OCI-LY3 (cell line): ENCODE measurements at regions not wholly inside any gene's neighbourhood (a gene's known extent, or its start where the extent isn't known, plus 50 kb on each side); places are given as distances from the start of the nearest gene placed in this dataset.

Source experiments
- H2AFZ ChIP-seq: fragments of 200-600, 300-600 bp; shearing (Covaris generic); 2 replicates; pipeline ENCODE4 v1.6.0; 2014; ENCODE audit warnings: antibody characterized with exemption, low read depth, low read length
- H3K27ac ChIP-seq: fragments of 200-600, 300-600 bp; sonication (generic); 2 replicates; pipeline ENCODE4 v1.5.1; 2014; ENCODE audit warnings: mild to moderate bottlenecking, low read length, moderate library complexity, mixed read lengths
- H3K27me3 ChIP-seq: fragments of 200-600, 300-600 bp; sonication (generic); 2 replicates; pipeline ENCODE4 v1.6.1; 2014; ENCODE audit warnings: low read depth, low read length, mixed read lengths
- H3K36me3 ChIP-seq: fragments of 200-600, 300-600 bp; sonication (generic); replicated peaks from 2 replicates; pipeline ENCODE3; 2014; ENCODE audit warnings: low read depth, low read length, mixed read lengths
- H3K4me1 ChIP-seq: fragments of 300-600, 200-600 bp; sonication (generic); 2 replicates; pipeline ENCODE4 v1.6.1; 2014; ENCODE audit warnings: low read length, mixed read lengths
- H3K4me2 ChIP-seq: fragments of 200-600, 300-600 bp; sonication (generic); 2 replicates; pipeline ENCODE4 v1.6.1; 2014; ENCODE audit warnings: low read length, mixed read lengths
- H3K4me3 ChIP-seq: fragments of 300-600, 200-600 bp; sonication (generic); 2 replicates; pipeline ENCODE4 v1.5.1; 2014; ENCODE audit warnings: antibody characterized with exemption, mild to moderate bottlenecking, low read length, moderate library complexity
- H3K79me2 ChIP-seq: fragments of 300-600, 200-600 bp; shearing (Covaris generic); 2 replicates; pipeline ENCODE4 v1.6.1; 2014; ENCODE audit warnings: mild to moderate bottlenecking, low read length, mixed read lengths
- H3K9ac ChIP-seq: fragments of 300-600, 200-600 bp; shearing (Covaris generic); 2 replicates; pipeline ENCODE4 v1.6.0; 2014; ENCODE audit warnings: mild to moderate bottlenecking, low read length, moderate library complexity
- H3K9me3 ChIP-seq: fragments of 200-600, 300-600 bp; shearing (Covaris generic); 2 replicates; pipeline ENCODE4 v1.6.1; 2014; ENCODE audit warnings: low read length, mixed read lengths; ENCODE audit not compliant: insufficient read depth
- H4K20me1 ChIP-seq: fragments of 200-600, 300-600 bp; sonication (generic); 2 replicates; pipeline ENCODE4 v1.6.1; 2016; ENCODE audit warnings: low read length, mixed read lengths; ENCODE audit not compliant: insufficient read depth
- CTCF ChIP-seq: fragments of 200-600, 300-600 bp; sonication (generic); IDR thresholded peaks from 2 replicates; pipeline ENCODE4 v1.5.1; 2014; ENCODE audit warnings: antibody characterized with exemption, low read length, low read depth
- EZH2phosphoT487 ChIP-seq: fragments of 200-600 bp; shearing (Covaris generic); IDR thresholded peaks from 2 replicates; pipeline ENCODE4 v1.6.1; 2018; ENCODE audit warnings: antibody characterized with exemption, mixed run types, low read depth

- Histone ChIP-seq H3K36me3 (no peaks in the 10 kb centered on the region), H4K20me1 (no peaks in the 10 kb centered on the region), H3K4me1 (no peaks in the 10 kb centered on the region), H3K27ac (no peak overlapping the region), H2AFZ (no peak overlapping the region), H3K79me2 (no peaks in the 10 kb centered on the region), H3K9me3 (no peaks in the 10 kb centered on the region), H3K4me3 (no peak overlapping the region), H3K9ac (no peak overlapping the region), H3K27me3 (no peaks in the 10 kb centered on the region), H3K4me2 (no peak overlapping the region)
- TF ChIP-seq EZH2phosphoT487 = no peak
- no peak for TF ChIP-seq CTCF
These were observed 431.9 kb upstream of the RGS17 start for GRCh38 chr6:153563001-153563400.

DNA sequence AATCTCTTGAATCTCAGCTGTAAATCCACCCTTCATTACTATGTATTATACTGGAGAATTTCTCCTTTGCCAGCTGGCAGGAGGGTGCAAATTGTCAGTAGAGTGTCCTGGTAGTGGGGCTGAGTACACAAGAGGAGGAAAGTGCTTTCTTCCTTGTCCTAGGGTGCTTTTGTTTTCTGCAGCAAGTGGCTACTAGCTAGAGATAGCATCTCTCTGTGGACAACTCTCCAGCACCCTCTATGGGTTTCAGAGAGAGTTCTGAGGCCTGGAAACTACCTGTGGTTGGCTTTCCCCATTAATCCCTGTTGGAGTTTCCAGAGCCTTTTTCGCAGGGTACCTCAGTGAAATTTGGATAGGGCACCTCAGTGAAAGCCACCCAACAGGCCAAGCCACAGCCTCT is 422.5 kb upstream of the RGS17 start:
- H3K36me3 ChIP-seq = no peaks in the 10 kb centered on the region
- H3K27ac ChIP-seq = no peak overlapping the region
- no peaks in the 10 kb centered on the region for H3K27me3 ChIP-seq
- TF ChIP-seq EZH2phosphoT487 (no peak), CTCF (0 out of 2 replicates have a peak, but pooled peaks have one; percentile 18)
- no peaks in the 10 kb centered on the region for H4K20me1 ChIP-seq
- H3K4me1 ChIP-seq = no peaks in the 10 kb centered on the region
- no peak overlapping the region for H2AFZ ChIP-seq
- no peaks in the 10 kb centered on the region for H3K9me3 ChIP-seq
- no peak overlapping the region for H3K4me2 ChIP-seq
- H3K4me3 ChIP-seq = no peak overlapping the region
- no peaks in the 10 kb centered on the region for H3K79me2 ChIP-seq
- no peak overlapping the region for H3K9ac ChIP-seq

DNA sequence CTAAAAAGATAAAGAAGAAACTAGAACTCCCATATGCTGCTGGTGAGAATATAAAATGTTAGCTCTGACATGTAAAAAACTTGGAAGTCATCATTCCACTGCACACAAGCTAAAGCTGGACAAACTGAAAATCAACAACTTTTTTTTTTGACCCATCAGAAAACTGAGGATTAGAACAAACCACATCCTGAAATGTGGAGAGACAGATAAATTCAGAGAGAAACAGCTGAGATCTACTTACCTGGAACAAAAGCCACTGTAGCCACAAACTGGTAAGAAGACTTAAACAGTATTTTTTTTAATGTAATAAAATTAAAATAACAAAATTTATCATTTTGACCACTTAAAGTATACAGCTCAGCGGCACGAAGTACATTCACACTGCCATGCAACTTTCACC is 408.5 kb upstream of the RGS17 start:
- Histone ChIP-seq H3K9ac (no peak overlapping the region), H3K79me2 (no peaks in the 10 kb centered on the region), H3K4me1 (no peaks in the 10 kb centered on the region), H3K4me2 (no peak overlapping the region), H3K36me3 (no peaks in the 10 kb centered on the region), H3K27ac (no peak overlapping the region), H3K4me3 (no peak overlapping the region), H4K20me1 (no peaks in the 10 kb centered on the region), H3K9me3 (no peaks in the 10 kb centered on the region), H2AFZ (no peak overlapping the region), H3K27me3 (no peaks in the 10 kb centered on the region)
- TF ChIP-seq EZH2phosphoT487 (no peak), CTCF (no peak)

- Histone ChIP-seq H3K79me2 (no peaks in the 10 kb centered on the region), H3K27me3 (no peaks in the 10 kb centered on the region), H3K27ac (no peak overlapping the region), H2AFZ (no peak overlapping the region), H3K9me3 (no peaks in the 10 kb centered on the region), H4K20me1 (no peaks in the 10 kb centered on the region), H3K4me3 (no peak overlapping the region), H3K9ac (no peak overlapping the region), H3K4me1 (no peaks in the 10 kb centered on the region), H3K36me3 (no peaks in the 10 kb centered on the region), H3K4me2 (no peak overlapping the region)
- TF ChIP-seq CTCF (no peak), EZH2phosphoT487 (no peak)
These were observed 407.4 kb upstream of the RGS17 start for GRCh38 chr6:153538491-153538890.
